ENCODE measurements at regions not wholly inside any gene's neighbourhood (a gene's known extent, or its start where the extent isn't known, plus 50 kb on each side); places are given as distances from the start of the nearest gene placed in this dataset.
"Not testable (repeated sequence)": the region's sequence is repeated elsewhere in the genome, so short reads cannot be mapped to it uniquely, and the experiment has no call there.

GRCh38 chr2:35204323-35204722, 1151.3 kb upstream of the CRIM1 start:
- in situ Hi-C loops (cut with HindIII; ENCODE audit: low sequenced_read_pairs), result no loop called here

GRCh38 chr2:35199298-35199697, 1156.3 kb upstream of the CRIM1 start:
- in situ Hi-C loops (cut with HindIII; ENCODE audit: low sequenced_read_pairs), result no loop called here

GRCh38 chr2:35185861-35186412, 1169.6 kb upstream of the CRIM1 start:
- in situ Hi-C loops (cut with HindIII; ENCODE audit: low sequenced_read_pairs), result no loop called here

GRCh38 chr2:35184471-35184870, 1171.1 kb upstream of the CRIM1 start:
- in situ Hi-C loops (cut with HindIII; ENCODE audit: low sequenced_read_pairs), result no loop called here

- in situ Hi-C loops (cut with HindIII; ENCODE audit: low sequenced_read_pairs), result not testable (repeated sequence)
These were observed 1178.9 kb upstream of the CRIM1 start for GRCh38 chr2:35176726-35177125.

- in situ Hi-C loops (cut with HindIII; ENCODE audit: low sequenced_read_pairs), result no loop called here
These were observed 1180.7 kb upstream of the CRIM1 start for GRCh38 chr2:35174845-35175244.

- in situ Hi-C loops (cut with HindIII; ENCODE audit: low sequenced_read_pairs), result no loop called here
These were observed 1182.9 kb upstream of the CRIM1 start for GRCh38 chr2:35172687-35173086.

GRCh38 chr2:35168351-35168750, 1187.2 kb upstream of the CRIM1 start:
- in situ Hi-C loops (cut with HindIII; ENCODE audit: low sequenced_read_pairs), result no loop called here

GRCh38 chr2:35163948-35164347, 1191.6 kb upstream of the CRIM1 start:
- in situ Hi-C loops (cut with HindIII; ENCODE audit: low sequenced_read_pairs), result no loop called here

GRCh38 chr2:35160871-35161270, 1194.7 kb upstream of the CRIM1 start:
- in situ Hi-C loops (cut with HindIII; ENCODE audit: low sequenced_read_pairs), result no loop called here

GRCh38 chr2:35125871-35126270, 1229.7 kb upstream of the CRIM1 start:
- in situ Hi-C loops (cut with HindIII; ENCODE audit: low sequenced_read_pairs), result no loop called here

GRCh38 chr2:35125278-35125677, 1230.3 kb upstream of the CRIM1 start:
- in situ Hi-C loops (cut with HindIII; ENCODE audit: low sequenced_read_pairs), result no loop called here

GRCh38 chr2:35116151-35116550, 1239.4 kb upstream of the CRIM1 start:
- in situ Hi-C loops (cut with HindIII; ENCODE audit: low sequenced_read_pairs), result no loop called here

- in situ Hi-C loops (cut with HindIII; ENCODE audit: low sequenced_read_pairs), result no loop called here
These were observed 1240.8 kb upstream of the CRIM1 start for GRCh38 chr2:35114765-35115164.

GRCh38 chr2:35112367-35112766, 1243.2 kb upstream of the CRIM1 start:
- in situ Hi-C loops (cut with HindIII; ENCODE audit: low sequenced_read_pairs), result not testable (repeated sequence)

- in situ Hi-C loops (cut with HindIII; ENCODE audit: low sequenced_read_pairs), result no loop called here
These were observed 1251.3 kb upstream of the CRIM1 start for GRCh38 chr2:35104309-35104708.

- in situ Hi-C loops (cut with HindIII; ENCODE audit: low sequenced_read_pairs), result no loop called here
These were observed 1256.2 kb upstream of the CRIM1 start for GRCh38 chr2:35099342-35099741.

GRCh38 chr2:35082072-35082471, 1273.5 kb upstream of the CRIM1 start:
- in situ Hi-C loops (cut with HindIII; ENCODE audit: low sequenced_read_pairs), result no loop called here

GRCh38 chr2:35081622-35082015, 1274.0 kb upstream of the CRIM1 start:
- in situ Hi-C loops (cut with HindIII; ENCODE audit: low sequenced_read_pairs), result no loop called here

GRCh38 chr2:35081001-35081621, 1274.5 kb upstream of the CRIM1 start:
- in situ Hi-C loops (cut with HindIII; ENCODE audit: low sequenced_read_pairs), result no loop called here

- in situ Hi-C loops (cut with HindIII; ENCODE audit: low sequenced_read_pairs), result no loop called here
These were observed 1275.2 kb upstream of the CRIM1 start for GRCh38 chr2:35080231-35080910.

- in situ Hi-C loops (cut with HindIII; ENCODE audit: low sequenced_read_pairs), result no loop called here
These were observed 1288.2 kb upstream of the CRIM1 start for GRCh38 chr2:35067420-35067819.

All from DLD1 (cell line).